ENCODE measurements at regions not wholly inside any gene's neighbourhood (a gene's known extent, or its start where the extent isn't known, plus 50 kb on each side); places are given as distances from the start of the nearest gene placed in this dataset.

GRCh38 chr20:39738651-39739050 lies 776.5 kb downstream of the DHX35 start:
- TF ChIP-seq POLR2A (IDR thresholded peaks at IDR 0.05; ENCODE audit: low read length) (no peak), GATA1 (IDR thresholded peaks at IDR 0.05; ENCODE audit: low read depth, low read length) (no peak)
